ENCODE measurements at regions not wholly inside any gene's neighbourhood (a gene's known extent, or its start where the extent isn't known, plus 50 kb on each side); places are given as distances from the start of the nearest gene placed in this dataset.

- DNase-seq (ENCODE audit: low spot score): peak; percentile 60
Measured at GRCh38 chr1:61523893-61524605, 200.9 kb downstream of the TM2D1 start.

DNA sequence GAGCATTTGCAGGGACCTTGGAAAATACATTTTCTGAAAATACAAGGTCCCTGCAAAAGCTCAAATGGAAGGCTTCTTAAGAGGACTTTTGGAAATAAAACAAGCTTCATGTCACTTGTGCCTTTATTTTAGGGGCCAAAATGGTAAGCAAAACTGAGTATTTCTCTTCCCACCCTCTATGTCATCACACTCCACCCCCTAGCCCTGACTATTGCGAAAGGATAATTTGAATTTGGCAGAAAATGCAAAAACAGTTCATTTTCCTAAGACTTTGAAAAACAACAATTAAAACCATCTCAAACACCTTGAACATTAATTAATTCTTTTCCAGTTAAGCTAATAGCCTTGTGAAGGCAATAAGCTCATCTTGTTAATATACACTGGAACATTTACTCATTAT, 201.7 kb downstream of the TM2D1 start:
- no peak for DNase-seq (ENCODE audit: low spot score)

DNA sequence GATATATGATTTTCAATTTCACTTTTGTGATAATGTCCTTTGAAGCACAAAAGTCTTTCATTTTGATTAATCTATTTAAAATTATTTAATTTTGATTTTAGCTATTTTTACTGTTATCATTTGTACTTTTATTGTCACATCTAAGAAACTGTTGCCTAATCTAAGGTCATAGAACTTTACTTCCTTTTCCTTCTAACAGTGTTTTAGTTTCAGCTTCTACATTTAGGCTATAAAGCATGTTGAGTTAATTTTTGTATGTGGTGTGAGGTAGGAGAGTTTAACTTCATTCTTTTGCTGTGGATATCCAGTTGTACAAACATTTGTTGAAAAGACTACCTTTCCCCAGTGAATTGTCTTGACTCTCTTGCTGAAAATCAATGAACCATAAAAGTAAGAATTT, 204.5 kb downstream of the TM2D1 start:
- no peak for DNase-seq (ENCODE audit: low spot score)

- no peak for DNase-seq (ENCODE audit: low spot score)
Measured at GRCh38 chr1:61519631-61520030, 205.3 kb downstream of the TM2D1 start.

DNA sequence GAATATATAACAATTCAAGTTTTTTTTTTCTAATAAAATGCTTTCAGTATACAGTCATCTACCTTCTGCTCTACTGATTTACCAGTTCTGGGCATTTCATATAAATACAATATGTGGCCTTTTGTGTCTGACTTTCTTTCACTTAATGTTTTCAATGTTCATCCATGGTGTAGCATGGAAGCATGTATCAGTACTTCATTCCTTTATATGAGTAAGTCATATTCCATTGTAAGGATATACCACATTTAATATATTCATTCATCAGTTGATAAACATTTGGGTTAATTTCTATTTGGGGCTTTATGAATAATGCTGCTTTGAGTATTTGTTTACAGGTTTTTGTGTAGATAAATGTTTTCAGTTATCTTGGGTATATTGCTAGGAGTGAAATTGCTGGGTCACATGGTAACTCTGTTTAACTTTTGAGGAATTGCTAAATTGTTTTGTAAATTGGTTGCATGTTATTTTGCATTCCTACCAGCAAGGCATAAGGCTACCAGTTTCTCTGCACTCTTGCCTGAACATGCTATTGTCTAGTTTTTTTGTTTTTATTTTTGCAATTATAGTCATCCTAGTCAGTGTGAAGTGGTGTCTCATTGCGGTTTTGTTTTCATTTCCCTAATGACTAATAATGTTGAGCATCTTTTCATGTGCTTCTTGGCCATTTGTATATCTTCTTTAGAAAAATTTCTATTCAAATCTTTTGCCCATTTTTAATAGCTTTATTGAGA, 206.1 kb downstream of the TM2D1 start:
- DNase-seq (ENCODE audit: low spot score): no peak

DNA sequence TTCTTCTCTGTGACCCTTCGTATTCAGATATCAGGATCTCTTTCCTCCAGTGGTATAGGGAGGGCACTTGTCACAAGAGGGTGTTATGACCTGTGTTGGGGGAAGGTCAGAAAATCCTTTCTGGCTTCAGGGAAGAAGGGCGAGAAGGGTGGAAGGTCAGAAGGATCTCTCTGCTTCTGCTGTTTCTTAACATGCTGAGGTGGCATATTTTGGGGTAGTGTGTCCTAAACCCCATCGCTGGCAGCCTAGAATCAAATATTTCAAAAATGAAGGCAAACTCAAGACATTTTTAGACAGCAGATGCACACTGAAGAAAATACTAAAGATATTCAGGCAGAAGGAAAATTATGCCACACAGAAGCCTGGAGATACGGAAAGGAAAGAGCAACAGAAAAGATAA, 207.6 kb downstream of the TM2D1 start:
- no peak for DNase-seq (ENCODE audit: low spot score)

- DNase-seq (ENCODE audit: low spot score): no peak
Measured at GRCh38 chr1:61515096-61515495, 209.8 kb downstream of the TM2D1 start.
